SK-N-SH (cell line): ENCODE measurements at regions not wholly inside any gene's neighbourhood (a gene's known extent, or its start where the extent isn't known, plus 50 kb on each side); places are given as distances from the start of the nearest gene placed in this dataset.

ENCODE experiments used
- CTCF ChIA-PET: fragments of 300-600, 350-600 bp; formaldehyde crosslinking; extraction: SDS; loops from one replicate; lab custom pipeline; 2021; lab: Yijun Ruan, JAX
- POLR2A ChIA-PET: fragments of 350-600 bp; sonication (Branson Sonifier 250); formaldehyde crosslinking; extraction: SDS; loops from one replicate; lab custom pipeline; 2020; ENCODE audit warnings: antibody characterized with exemption, inconsistent platforms; lab: Yijun Ruan, JAX
- DNase-seq: peaks from one replicate; pipeline ENCODE4 v3.0.0; 2012
- H2AFZ ChIP-seq: fragments of 200-600 bp; sonication (generic); 2 replicates; pipeline ENCODE4 v1.8.1; 2016; ENCODE audit warnings: antibody characterized with exemption, mild to moderate bottlenecking, low read depth
- H3F3A ChIP-seq: fragments of 200-600 bp; sonication (generic); replicated peaks from 2 replicates; pipeline ENCODE3; 2016; ENCODE audit warnings: antibody characterized with exemption, mild to moderate bottlenecking; ENCODE audit not compliant: insufficient read depth
- H3K27ac ChIP-seq, 2 experiments: fragments of 200-500 bp in 1 of 2; fragments of 200-600 bp in 1 of 2; sonication (Bioruptor generic) in 1 of 2; sonication (generic), shearing (Covaris generic) in 1 of 2; 2 replicates each; pipeline versions ENCODE4 v1.5.1 to v1.6.1; 2014 to 2016; ENCODE audit warnings: low read depth in 2 of 2, inconsistent platforms in 1 of 2, low read length in 1 of 2, mild to moderate bottlenecking in 1 of 2, mixed read lengths in 1 of 2
- H3K27me3 ChIP-seq: fragments of 200-600 bp; sonication (generic), shearing (Covaris generic); 2 replicates; pipeline ENCODE4 v1.6.1; 2016; ENCODE audit warnings: mixed run types; ENCODE audit not compliant: insufficient read depth
- H3K36me3 ChIP-seq, 2 experiments: fragments of 200-500 bp in 1 of 2; fragments of 200-600 bp in 1 of 2; sonication (Bioruptor generic) in 1 of 2; sonication (generic) in 1 of 2; replicated peaks in 1 of 2; 2 replicates each; pipeline versions ENCODE3 to v1.5.1; 2014 to 2016; ENCODE audit warnings: low read length in 1 of 2, mild to moderate bottlenecking in 1 of 2; ENCODE audit not compliant: insufficient read depth in 2 of 2, control insufficient read depth in 1 of 2
- H3K4me1 ChIP-seq, 2 experiments: fragments of 200-500 bp in 1 of 2; fragments of 200-600 bp in 1 of 2; sonication (Bioruptor generic) in 1 of 2; sonication (generic), shearing (Covaris generic) in 1 of 2; 2 replicates each; pipeline versions ENCODE4 v1.5.1 to v1.6.1; 2014 to 2016; ENCODE audit warnings: low read depth in 1 of 2, low read length in 1 of 2, mixed run types in 1 of 2; ENCODE audit not compliant: insufficient read depth in 2 of 2, control insufficient read depth in 1 of 2
- H3K4me2 ChIP-seq: fragments of 200-600 bp; sonication (generic), shearing (Covaris generic); 2 replicates; pipeline ENCODE4 v1.6.1; 2017; ENCODE audit warnings: mixed run types
- H3K4me3 ChIP-seq, 2 experiments: fragments of 200-500 bp in 1 of 2; fragments of 200-600 bp in 1 of 2; sonication (Bioruptor generic) in 1 of 2; sonication (generic), shearing (Covaris generic) in 1 of 2; 2 replicates each; pipeline versions ENCODE4 v1.5.1 to v1.8.1; 2014 to 2016; ENCODE audit warnings: low read depth in 2 of 2, inconsistent platforms in 1 of 2, low read length in 1 of 2, mild to moderate bottlenecking in 1 of 2, mixed read lengths in 1 of 2, moderate library complexity in 1 of 2
- H3K79me2 ChIP-seq: fragments of 200-600 bp; sonication (generic); 2 replicates; pipeline ENCODE4 v1.8.1; 2017; ENCODE audit warnings: mild to moderate bottlenecking; ENCODE audit not compliant: insufficient read depth
- H3K9ac ChIP-seq: fragments of 200-600 bp; sonication (generic); 2 replicates; pipeline ENCODE4 v1.6.1; 2017; ENCODE audit warnings: mixed run types
- H3K9me2 ChIP-seq: fragments of 200-600 bp; sonication (generic); 2 replicates; pipeline ENCODE4 v1.6.1; 2017; ENCODE audit warnings: mixed run types
- H3K9me3 ChIP-seq: fragments of 200-600 bp; sonication (generic); 2 replicates; pipeline ENCODE4 v1.6.1; 2017; ENCODE audit warnings: mixed run types, mild to moderate bottlenecking, moderate library complexity
- H4K20me1 ChIP-seq: fragments of 200-600 bp; sonication (generic); 2 replicates; pipeline ENCODE4 v1.6.1; 2017; ENCODE audit warnings: mild to moderate bottlenecking, mixed run types; ENCODE audit not compliant: insufficient read depth
- EP300 ChIP-seq, 2 experiments: IDR thresholded peaks; 2 replicates each; pipeline versions ENCODE4 v1.4.0 to v1.6.1; 2012; ENCODE audit warnings: borderline replicate concordance in 1 of 2, low read depth in 1 of 2, low read length in 1 of 2
- EZH2phosphoT487 ChIP-seq: fragments of 200-600 bp; sonication (generic); IDR thresholded peaks from 2 replicates; pipeline ENCODE4 v1.6.1; 2017; ENCODE audit warnings: low read depth, mixed run types, mild to moderate bottlenecking, antibody characterized with exemption, moderate library complexity, borderline replicate concordance
- MAX ChIP-seq: IDR thresholded peaks from 2 replicates; pipeline ENCODE4 v1.4.0; 2012; ENCODE audit warnings: low read depth
- MEF2A ChIP-seq: IDR thresholded peaks from 2 replicates; pipeline ENCODE4 v1.4.0; 2012; ENCODE audit warnings: low read depth, borderline replicate concordance
- RXRA ChIP-seq: IDR thresholded peaks from 2 replicates; pipeline ENCODE4 v1.4.0; 2012; ENCODE audit warnings: low read depth, mild to moderate bottlenecking, borderline replicate concordance
- SIN3A ChIP-seq: IDR thresholded peaks from 2 replicates; pipeline ENCODE4 v1.6.1; 2012; ENCODE audit warnings: low read depth, mild to moderate bottlenecking, low read length, moderate library complexity, borderline replicate concordance
- TAF1 ChIP-seq: IDR thresholded peaks from 2 replicates; pipeline ENCODE4 v1.6.1; 2012; ENCODE audit warnings: low read depth, mild to moderate bottlenecking, low read length, moderate library complexity, borderline replicate concordance
- TEAD4 ChIP-seq: IDR thresholded peaks from 2 replicates; pipeline ENCODE4 v1.4.0; 2012; ENCODE audit warnings: mild to moderate bottlenecking, borderline replicate concordance; ENCODE audit not compliant: insufficient read depth
- WGBS: methylation state at CpG from one replicate; pipeline ENCODE4 v1.1.6; 2017; ENCODE audit warnings: low lambda C conversion rate; 5-methylcytosine and 5-hydroxymethylcytosine counted together
- TF ChIP-seq, protein P1 (sequence below): fragments of 200-600 bp; sonication (generic); IDR thresholded peaks from 2 replicates; pipeline ENCODE4 v1.6.1; 2017; ENCODE audit warnings: antibody characterized with exemption, mild to moderate bottlenecking, moderate library complexity
- TF ChIP-seq, protein P2 (sequence below): IDR thresholded peaks from 2 replicates; pipeline ENCODE4 v1.4.0; 2012; ENCODE audit warnings: low read depth, borderline replicate concordance

GRCh38 chr5:112663146-112663545 lies 74.5 kb upstream of the APC start (continued):
- TF ChIP-seq, protein P1, sequence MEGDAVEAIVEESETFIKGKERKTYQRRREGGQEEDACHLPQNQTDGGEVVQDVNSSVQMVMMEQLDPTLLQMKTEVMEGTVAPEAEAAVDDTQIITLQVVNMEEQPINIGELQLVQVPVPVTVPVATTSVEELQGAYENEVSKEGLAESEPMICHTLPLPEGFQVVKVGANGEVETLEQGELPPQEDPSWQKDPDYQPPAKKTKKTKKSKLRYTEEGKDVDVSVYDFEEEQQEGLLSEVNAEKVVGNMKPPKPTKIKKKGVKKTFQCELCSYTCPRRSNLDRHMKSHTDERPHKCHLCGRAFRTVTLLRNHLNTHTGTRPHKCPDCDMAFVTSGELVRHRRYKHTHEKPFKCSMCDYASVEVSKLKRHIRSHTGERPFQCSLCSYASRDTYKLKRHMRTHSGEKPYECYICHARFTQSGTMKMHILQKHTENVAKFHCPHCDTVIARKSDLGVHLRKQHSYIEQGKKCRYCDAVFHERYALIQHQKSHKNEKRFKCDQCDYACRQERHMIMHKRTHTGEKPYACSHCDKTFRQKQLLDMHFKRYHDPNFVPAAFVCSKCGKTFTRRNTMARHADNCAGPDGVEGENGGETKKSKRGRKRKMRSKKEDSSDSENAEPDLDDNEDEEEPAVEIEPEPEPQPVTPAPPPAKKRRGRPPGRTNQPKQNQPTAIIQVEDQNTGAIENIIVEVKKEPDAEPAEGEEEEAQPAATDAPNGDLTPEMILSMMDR: no peak
- no peak for TF ChIP-seq EZH2phosphoT487

DNA sequence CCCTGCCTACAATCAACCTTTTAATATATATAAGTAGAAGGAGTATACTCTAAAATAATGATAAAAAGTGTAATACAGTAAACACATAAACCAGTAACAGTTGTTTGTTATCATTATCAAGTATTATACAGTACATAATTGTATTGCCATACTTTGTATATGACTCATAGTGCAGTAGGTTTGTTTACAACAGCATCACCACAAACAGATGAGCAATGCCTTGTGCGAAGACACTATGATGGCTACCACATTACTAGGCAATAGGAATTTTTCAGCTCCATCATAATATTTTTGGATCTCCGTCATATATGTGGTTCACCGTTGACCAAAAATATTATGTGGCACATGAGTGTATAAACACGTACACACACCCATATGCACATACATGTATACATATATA lies 69.7 kb upstream of the APC start:
- Histone ChIP-seq H3K36me3 (no peaks in the 10 kb centered on the region), H3K4me3 (no peak overlapping the region), H3K4me1 (no peaks in the 10 kb centered on the region), H3K27ac (no peak overlapping the region), H3K9ac (no peak overlapping the region), H4K20me1 (no peaks in the 10 kb centered on the region), H2AFZ (no peak overlapping the region), H3F3A (no peaks in the 10 kb centered on the region), H3K9me2 (no peaks in the 10 kb centered on the region), H3K9me3 (no peaks in the 10 kb centered on the region), H3K4me2 (no peak overlapping the region), H3K79me2 (no peaks in the 10 kb centered on the region), H3K27me3 (no peaks in the 10 kb centered on the region)
- 79% methylated on average over 4 of the region's 4 CpGs for WGBS
- DNase-seq: no peak
- TF ChIP-seq TAF1 (no peak), TEAD4 (no peak), RXRA (no peak), EZH2phosphoT487 (no peak), MAX (no peak), SIN3A (no peak)
- TF ChIP-seq, protein P2, sequence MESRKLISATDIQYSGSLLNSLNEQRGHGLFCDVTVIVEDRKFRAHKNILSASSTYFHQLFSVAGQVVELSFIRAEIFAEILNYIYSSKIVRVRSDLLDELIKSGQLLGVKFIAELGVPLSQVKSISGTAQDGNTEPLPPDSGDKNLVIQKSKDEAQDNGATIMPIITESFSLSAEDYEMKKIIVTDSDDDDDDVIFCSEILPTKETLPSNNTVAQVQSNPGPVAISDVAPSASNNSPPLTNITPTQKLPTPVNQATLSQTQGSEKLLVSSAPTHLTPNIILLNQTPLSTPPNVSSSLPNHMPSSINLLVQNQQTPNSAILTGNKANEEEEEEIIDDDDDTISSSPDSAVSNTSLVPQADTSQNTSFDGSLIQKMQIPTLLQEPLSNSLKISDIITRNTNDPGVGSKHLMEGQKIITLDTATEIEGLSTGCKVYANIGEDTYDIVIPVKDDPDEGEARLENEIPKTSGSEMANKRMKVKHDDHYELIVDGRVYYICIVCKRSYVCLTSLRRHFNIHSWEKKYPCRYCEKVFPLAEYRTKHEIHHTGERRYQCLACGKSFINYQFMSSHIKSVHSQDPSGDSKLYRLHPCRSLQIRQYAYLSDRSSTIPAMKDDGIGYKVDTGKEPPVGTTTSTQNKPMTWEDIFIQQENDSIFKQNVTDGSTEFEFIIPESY: no peak
- ChIA-PET CTCF (no interaction called here), POLR2A (no interaction called here)

GRCh38 chr5:112668911-112669310 lies 68.8 kb upstream of the APC start:
- H3K27me3 ChIP-seq: no peaks in the 10 kb centered on the region
- ChIA-PET CTCF (interaction anchor here (0.6 to 0.8 kb wide), 2 partner anchors 11 to 48 kb away, joined by 3 to 4 read pairs; no protein-coding TSS in a partner anchor), POLR2A (no interaction called here)
- 78% methylated on average over 3 of the region's 3 CpGs for WGBS
- no peak overlapping the region for H3K27ac ChIP-seq
- H4K20me1 ChIP-seq: no peaks in the 10 kb centered on the region
- no peaks in the 10 kb centered on the region for H3K79me2 ChIP-seq
- H3F3A ChIP-seq: no peaks in the 10 kb centered on the region
- no peak overlapping the region for H3K4me2 ChIP-seq
- no peak overlapping the region for H3K9ac ChIP-seq
- TF ChIP-seq MEF2A: no peak
- no peak for TF ChIP-seq EP300 (IDR thresholded peaks at IDR 0.05; ENCODE audit: borderline replicate concordance in 1 of 2, low read depth in 1 of 2, low read length in 1 of 2)
- DNase-seq: no peak
- H3K36me3 ChIP-seq: no peaks in the 10 kb centered on the region
- H3K9me2 ChIP-seq: no peaks in the 10 kb centered on the region
- H3K9me3 ChIP-seq: no peaks in the 10 kb centered on the region
- H2AFZ ChIP-seq: no peak overlapping the region
- H3K4me1 ChIP-seq: no peaks in the 10 kb centered on the region
- H3K4me3 ChIP-seq: no peak overlapping the region
